ENCODE measurements at regions not wholly inside any gene's neighbourhood (a gene's known extent, or its start where the extent isn't known, plus 50 kb on each side); places are given as distances from the start of the nearest gene placed in this dataset.

DNA sequence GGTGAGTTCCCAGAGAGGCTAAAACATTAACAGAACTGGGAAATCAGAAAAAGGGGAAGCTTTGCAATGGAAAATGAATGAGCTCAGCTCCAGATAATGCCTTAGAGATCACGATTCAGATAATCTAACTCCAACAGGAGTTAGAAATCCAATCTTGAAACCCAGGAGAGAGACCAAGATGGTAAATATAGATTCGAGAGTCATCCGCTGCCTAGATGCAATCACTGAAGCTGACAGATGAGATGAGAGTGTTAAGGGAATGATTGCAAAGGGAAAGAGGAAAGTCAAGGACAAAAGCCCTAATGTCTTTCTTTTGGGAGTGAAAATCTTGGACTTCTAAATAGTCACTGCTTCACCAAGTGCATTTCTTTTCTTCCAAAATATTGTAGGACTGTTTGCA, 722.0 kb downstream of the EPHA4 start:
- TF ChIP-seq, protein P1, sequence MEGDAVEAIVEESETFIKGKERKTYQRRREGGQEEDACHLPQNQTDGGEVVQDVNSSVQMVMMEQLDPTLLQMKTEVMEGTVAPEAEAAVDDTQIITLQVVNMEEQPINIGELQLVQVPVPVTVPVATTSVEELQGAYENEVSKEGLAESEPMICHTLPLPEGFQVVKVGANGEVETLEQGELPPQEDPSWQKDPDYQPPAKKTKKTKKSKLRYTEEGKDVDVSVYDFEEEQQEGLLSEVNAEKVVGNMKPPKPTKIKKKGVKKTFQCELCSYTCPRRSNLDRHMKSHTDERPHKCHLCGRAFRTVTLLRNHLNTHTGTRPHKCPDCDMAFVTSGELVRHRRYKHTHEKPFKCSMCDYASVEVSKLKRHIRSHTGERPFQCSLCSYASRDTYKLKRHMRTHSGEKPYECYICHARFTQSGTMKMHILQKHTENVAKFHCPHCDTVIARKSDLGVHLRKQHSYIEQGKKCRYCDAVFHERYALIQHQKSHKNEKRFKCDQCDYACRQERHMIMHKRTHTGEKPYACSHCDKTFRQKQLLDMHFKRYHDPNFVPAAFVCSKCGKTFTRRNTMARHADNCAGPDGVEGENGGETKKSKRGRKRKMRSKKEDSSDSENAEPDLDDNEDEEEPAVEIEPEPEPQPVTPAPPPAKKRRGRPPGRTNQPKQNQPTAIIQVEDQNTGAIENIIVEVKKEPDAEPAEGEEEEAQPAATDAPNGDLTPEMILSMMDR (conservative IDR thresholded peaks at IDR 0.05; ENCODE audit: low read depth, low read length), result no peak
- TF ChIP-seq EZH2 (IDR thresholded peaks at IDR 0.05; ENCODE audit: low read length, unreplicated experiment) (no peak), EZH2phosphoT487 (IDR thresholded peaks at IDR 0.05; ENCODE audit: borderline replicate concordance, low read length) (no peak)
